Ecto neural progenitor cell (in vitro differentiated cells): ENCODE measurements at regions not wholly inside any gene's neighbourhood (a gene's known extent, or its start where the extent isn't known, plus 50 kb on each side); places are given as distances from the start of the nearest gene placed in this dataset.
"Not testable (repeated sequence)": the region's sequence is repeated elsewhere in the genome, so short reads cannot be mapped to it uniquely, and the experiment has no call there.

Experiments
- DNase-seq: peaks from one replicate; pipeline ENCODE4 v3.0.0-alpha.2; 2018; ENCODE audit warnings: low spot score

DNA sequence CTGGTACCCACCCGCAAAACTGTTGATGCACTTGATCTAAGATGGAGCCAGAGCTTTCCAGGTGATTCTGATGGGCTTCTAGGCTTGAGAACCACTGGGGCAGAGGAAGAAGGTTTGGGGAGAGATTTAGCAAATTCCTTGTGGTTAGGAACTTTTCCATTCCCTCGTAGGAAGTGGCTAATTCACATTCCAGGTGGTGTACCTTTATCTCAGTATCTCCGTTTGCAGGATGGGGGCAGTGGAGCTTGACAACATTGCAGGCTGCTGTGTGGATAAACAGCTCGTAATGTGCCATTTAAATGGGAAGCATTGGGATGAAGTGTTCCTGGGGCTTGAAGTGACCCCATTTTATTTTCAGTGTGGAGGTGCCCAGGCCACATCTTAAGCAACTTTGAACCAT lies 172.9 kb upstream of the IL12B start:
- no peak for DNase-seq

DNA sequence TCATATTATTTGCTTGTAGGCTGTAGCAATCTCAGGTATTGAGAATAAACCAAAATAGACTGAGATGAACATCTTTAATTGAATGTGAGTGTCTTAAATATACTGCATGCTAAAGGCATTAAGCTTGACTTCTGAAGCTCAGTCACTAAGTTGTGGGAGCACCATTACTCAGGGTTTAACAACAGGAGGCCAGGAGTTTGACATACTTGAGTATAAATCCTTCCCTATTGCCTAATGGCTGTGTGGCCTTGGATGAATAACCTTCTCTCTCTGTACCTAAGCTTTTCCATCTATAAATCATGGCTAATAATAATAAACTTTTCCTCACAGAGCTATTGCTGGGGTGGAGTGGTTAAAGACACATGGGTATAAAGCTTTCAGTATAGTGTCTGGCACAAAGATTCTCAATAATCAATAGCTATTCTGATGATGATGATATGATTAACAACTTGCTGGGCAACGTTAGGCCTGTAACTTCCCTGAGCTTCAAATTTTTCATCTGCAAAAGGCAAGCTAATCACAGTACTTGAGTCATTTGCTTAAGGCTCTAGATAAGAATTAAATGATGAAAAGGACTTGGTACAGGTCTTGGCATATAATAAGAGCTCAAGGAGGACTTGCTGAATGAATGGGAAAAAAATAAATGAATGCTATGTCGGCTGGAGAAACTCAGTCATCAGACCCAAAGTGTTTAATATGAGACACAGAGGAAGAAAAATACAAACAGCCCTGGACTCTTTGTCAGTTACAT lies 174.0 kb upstream of the IL12B start:
- no peak for DNase-seq

DNA sequence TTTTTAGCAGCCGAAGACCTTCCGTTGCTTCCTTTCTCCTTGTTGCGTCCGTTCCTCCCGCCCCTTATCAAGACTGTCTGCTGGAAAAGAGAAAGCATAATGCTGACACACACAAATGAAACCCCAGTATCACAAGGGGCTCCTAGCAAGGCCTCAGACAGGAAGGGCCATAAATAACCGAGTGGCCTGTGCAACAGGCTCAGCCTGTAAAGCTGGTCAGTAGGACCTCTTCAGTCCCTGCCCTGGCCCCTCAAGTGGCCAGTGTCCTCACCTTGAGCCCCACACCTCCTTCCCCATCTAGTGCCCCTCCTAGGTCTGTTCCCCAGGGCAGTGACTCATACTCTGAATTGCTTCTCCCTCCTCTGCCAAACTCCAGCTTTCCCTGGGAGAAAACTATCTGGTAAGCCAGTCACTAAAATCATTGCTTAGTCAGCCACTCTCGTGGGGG lies 174.6 kb upstream of the IL12B start:
- no peak for DNase-seq

DNA sequence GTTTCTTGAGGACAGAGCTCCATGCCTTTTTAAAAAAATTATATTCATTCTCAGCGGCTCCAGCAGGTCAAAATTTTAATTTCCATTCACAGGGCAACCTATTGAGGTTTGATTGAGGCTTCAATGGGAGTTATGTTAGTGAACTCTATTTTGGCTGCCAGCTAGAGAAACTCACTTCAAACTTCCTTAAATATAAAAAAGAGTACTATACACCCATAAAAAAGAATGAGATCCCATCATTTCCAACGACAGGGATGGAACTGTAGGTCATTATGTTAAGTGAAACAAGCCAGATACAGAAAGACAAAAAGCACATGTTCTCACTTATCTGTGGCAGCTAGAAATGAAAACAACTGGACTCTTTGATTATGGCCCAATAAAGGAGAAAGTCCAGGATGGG lies 176.8 kb upstream of the IL12B start:
- no peak for DNase-seq

DNA sequence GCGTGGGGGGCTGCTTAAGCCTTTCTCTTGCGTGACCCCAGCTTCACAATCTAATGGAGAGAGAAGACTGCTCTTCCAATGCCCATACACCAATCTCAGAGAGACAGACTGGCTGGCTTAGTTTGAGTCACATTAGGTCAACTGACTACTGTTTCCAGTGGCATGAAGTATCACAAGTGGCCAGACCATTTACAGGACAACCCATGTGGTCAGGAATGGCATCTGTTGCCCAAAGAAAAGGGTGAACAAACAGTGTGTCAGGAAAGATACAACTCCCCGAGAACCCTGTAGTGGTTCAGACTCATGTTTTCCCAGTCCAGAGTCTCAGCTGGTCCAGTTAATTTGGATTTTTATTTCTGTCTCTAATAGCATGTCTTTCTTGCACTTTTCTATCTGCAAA lies 177.4 kb upstream of the IL12B start:
- no peak for DNase-seq

DNA sequence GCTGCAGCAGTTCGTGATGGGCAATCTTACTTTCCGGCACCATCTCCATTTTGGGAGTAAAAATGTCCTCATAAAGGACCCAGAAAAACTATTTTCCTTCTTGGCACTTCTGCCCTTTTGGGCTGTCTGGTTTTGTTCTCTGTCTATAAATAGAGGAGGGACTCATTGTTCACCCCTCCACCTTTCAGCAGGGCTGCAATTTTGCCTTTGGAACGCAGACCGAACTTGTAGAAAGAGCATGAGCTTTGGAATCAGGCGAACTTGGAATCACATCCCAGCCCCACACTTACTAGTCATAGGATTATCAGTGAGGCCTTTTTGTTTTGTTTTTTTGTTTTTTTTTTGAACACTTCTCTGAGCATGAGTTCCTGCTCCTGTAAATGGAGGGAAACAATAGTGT lies 178.1 kb upstream of the IL12B start:
- no peak for DNase-seq

DNA sequence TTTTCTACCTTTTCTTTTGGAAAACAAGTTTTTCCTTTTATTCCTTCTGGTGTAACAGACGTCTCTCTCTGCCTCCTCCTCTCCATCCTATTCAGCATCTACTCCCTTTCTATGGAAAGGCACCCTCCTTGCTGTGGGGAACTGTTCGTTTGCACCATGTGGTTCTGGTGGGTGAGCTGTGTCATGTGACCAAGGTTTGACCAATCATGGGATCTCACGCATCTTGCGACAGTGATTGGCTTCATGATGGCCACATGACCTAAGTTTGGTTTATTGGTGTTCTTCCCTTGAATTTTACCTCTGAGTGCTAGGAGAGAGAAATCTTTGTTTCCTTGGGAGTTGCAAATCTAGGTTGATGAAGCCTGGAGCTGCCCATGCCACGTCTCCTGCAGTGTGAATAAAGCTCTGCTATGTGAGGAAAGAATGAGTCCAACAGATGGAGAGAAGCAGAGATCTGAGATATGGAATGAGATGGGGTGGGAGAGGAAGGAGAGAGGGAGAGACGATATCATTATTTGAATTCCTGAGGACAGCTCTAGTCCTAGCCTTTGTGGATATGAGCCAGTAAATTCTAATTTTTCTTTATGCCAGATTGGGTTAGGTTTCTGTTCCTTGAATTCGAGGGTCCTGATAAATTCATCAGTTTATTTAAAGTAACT lies 178.8 kb upstream of the IL12B start:
- DNase-seq = no peak

DNA sequence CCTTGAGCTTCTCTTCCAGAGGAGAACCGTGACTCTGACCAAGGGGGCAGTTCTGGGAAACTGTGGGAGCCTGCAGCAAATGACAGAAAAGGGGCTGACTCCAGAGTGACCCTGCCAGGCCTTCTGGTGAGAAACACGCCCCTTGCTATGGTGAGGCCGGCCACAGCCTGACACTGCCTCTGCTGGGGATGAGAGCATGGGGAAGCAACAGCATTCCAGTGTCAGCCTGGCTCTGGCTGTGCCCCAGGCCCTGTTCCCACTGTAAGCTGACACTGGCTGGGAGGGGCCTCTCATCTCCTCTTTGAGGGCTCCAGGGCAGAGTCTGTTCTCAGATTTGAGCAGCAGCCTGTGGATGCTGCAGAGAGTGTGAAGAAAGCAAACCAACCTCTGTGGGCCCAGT lies 180.0 kb upstream of the IL12B start:
- DNase-seq = peak; percentile 90

DNA sequence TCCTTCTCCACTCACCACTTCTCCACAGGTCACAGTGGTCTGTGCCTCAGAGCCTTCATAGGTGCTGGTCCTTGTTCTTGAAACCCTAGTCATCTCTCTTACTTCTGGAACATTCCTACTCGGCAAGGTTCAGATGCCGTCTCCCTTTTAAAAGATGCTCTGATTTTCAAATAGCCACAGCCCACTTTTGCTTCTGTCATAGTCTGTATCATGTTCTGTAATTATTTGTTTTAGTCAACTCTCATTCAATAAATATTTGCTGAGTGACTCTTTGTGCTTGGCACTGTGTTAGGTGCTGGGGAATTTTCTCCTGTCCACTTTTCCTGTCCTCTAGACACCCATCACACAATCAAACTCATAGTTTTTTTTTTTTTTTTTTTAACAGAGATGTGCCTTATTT lies 181.3 kb upstream of the IL12B start:
- DNase-seq = no peak

DNA sequence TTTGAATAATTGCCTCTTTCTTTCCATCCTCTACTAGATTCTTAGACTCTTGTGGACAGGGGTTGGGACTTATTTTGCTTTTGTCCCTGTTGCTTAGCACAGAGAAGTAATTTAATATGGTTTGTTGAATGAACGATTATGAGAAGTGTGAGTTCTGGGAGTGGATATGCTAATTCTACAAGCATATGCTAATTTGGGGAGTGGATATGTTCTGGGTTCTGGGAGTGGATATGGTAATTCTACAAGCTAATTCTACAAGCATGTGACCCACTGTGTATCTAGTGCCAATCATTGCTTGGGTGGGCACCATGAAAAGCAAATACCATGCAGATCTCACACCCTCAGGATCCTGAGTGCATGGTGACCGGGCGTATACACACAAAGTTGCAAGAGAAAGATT lies 181.8 kb upstream of the IL12B start:
- DNase-seq = no peak

DNA sequence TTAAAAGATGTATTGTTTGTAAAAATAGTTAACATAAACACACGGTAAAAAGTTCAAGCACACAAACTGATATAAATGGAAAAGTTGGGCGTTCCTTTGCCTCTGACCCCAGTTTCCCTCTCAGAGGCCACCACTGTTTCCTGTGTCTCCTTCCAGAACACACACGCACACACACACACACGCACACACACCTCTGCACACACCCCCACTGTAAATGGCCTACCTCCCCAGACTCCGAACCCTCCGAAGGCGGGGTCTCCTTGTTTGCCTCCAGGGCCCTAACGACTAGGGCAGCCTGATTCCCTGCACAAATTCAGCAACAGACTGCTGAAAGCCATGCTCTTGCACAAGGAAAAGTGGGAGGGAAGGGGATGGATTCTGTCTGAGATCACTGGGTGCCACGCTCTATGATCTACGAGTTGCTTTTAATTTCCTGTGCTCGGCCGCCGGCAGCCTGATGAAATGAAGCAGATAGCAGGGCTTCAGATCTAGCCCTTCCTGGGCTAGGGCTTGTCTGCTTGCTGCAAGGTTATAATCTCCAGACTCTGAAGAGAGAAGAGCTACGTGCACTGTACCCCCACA lies 184.0 kb upstream of the IL12B start:
- no peak for DNase-seq

DNA sequence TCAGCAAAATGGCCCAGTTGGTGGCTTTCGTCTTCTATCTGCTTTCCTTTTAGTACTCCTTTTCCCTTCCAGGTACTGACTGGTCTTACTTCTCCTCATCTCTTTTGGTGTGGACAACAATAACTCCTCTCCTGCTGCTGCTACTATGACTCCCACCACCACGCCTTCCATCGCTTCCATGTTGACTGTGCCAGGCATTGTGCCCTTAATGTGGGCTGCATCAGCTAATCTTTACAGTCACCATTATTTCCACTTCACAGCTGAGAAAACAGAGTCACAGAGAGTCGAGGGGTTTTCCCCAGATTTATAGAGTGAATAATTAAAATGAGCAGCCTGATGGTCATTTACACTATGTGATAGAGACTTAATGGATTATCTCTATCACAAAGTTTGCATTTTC lies 184.9 kb upstream of the IL12B start:
- DNase-seq = no peak

DNA sequence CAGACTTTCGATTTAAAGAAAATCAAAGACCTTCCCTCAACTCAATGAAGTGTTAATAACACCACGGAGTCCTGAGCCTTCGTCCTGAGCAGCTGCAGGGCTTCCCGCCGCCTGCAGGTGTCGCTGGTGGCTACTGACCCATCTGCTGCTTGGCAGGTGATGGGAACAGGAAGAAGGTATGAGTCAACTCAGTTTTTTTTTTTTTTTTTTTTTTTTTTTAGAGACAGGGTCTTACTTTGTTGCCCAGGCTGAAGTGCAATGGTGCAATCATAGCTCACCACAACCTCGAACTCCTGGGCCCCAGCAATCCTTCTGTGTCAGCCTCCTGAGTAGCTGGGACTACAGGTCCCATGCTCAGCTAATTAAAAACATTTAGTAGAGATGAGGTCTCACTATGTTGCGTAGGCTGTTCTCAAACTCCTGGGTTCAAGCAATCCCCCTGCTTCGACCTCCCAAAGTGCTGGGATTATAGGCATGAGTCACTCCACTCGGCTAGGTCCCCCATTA lies 185.7 kb upstream of the IL12B start:
- DNase-seq = peak; percentile 78

DNA sequence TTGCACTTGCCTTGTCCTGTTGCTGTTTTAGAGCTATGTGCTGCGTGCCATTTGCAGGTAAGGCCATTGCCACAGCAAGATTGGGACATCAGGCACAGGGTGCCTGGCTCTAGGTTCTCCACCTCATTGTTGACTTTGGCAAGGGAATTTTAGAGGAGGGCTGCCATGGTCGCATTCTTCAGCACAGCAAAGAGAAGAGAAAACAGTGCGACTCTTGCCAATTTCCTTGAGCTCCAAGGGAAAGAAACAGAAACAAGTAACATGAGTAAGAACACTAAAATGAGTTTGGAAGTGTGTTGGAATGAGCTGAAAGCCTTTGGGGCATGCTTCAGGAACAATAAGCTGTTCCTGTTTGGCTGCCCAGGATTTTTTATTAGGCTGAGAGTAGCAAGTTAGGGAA lies 188.1 kb upstream of the IL12B start:
- DNase-seq = no peak

DNA sequence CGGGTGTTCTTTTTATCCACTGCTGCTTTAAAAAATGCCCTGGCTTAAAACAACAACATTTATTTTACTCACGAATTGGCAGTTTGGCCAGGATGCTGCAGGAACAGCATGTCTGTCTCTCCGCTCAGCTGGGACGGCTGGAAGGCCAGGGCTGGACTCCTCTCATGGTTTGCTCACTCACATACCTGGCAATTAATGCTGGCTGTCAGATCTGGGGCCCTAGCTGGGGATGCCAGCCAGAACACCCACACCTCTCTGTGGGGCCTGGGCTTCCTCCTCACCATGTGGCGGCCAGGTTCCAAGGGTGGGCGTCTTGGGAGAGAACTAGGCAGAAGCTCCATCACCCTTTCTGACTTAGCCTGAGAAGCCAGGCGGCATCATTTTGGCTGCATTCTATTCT lies 189.1 kb upstream of the IL12B start:
- DNase-seq = no peak

DNA sequence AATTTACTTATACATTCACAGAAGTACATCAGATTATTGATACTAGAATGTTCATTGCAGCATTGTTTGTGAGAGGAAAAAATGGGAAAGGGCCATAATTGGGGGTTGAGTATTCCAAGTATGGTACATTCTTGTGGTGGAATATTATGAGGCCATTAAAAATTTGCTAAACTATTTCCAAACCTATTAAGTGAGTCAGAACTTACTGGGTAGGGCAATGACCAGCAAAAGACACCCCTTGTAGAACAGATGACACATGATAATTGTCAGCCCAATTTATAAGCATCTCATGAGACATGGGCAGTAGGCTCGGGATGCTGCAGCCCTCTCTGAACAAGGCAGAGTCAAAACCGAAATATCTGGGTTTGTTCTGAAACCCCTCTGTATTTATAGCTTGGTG lies 192.6 kb upstream of the IL12B start:
- no peak for DNase-seq

DNA sequence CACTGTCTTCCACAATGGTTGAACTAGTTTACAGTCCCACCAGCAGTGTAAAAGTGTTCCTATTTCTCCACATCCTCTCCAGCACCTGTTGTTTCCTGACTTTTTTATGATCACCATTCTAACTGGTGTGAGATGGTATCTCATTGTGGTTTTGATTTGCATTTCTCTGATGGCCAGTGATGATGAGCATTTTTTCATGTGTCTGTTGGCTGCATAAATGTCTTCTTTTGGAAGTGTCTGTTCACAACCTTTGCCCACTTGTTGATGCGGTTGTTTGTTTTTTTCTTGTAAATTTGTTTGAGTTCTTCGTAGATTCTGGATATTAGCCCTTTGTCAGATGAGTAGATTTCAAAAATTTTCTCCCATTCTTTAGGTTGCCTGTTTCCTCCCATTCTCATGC lies 194.0 kb upstream of the IL12B start:
- not testable (repeated sequence) for DNase-seq

DNA sequence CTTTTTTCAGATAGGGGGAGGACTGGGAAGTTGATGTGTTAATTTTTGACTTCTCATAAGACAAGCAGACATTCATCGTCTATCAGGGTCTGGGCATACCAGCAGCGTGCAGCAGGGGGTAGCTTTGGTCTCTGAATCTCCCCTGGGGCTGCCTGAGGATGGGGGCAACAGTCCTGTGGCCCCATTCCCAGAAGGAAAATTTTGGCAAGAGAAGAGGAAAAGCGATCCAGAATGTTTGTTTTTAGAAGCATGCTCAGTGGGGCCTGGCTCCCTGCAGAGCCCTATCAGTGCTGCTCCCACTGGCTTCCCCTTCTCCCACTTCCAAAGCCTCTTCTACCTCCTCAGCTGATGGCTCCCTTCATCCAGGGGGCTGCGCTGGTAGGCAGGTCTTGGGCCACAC lies 194.8 kb upstream of the IL12B start:
- no peak for DNase-seq

DNA sequence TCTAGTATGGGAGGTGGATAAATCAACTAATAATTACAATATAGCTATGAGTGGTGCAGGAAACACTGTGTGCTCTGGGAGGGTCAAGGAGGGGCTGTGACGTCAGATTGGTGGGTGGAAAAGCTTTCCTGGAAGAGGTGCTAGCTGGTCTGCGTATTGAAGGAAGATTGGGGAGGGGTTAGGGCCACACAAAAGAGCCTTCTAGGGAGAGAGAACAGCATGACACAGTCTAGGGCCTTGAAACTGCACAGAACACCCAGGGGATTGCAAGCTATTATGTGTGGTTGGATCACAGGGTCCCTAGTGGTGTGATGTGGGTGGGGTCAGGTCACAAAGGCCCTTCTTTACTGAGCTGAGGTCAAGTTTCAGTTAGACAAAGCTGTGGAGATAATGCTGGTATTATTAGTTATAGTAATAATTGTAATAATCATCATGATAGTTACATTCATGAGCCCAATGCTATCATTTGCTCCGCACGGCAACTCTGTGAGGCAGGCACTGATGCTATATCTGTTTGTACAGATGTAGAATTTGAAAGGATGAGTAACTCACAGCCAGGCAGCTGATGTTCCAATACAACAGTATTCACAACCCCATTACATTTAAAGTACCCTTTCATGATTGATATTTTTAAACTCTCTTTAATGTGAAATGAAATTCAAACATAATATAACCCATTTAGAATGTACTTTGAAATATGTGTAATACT lies 197.4 kb upstream of the IL12B start:
- no peak for DNase-seq

DNA sequence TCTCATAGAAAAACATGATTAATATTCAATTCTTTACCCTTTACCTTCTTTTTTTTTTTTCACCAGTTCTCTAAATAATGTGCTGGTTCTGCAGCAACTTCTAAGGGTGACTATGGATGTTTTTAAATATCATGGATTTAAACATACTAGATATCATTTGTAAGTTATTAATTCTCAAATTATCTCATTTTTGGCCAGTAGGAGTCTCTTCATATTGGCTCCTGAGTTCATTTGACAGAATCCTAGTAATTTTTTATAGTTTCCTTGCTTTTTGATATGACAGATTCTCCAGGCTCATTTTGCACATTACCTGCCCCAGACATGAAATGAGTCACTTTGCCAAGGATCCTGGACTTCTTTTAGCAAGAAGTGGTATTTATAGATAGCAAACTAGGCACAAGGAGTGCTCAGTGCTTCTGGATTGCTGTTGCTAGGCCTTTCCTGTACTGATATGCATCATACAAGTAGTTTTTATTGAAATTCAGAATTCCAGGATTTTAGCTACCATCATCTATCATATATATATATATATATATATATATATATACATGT lies 201.3 kb upstream of the IL12B start:
- DNase-seq = no peak

DNA sequence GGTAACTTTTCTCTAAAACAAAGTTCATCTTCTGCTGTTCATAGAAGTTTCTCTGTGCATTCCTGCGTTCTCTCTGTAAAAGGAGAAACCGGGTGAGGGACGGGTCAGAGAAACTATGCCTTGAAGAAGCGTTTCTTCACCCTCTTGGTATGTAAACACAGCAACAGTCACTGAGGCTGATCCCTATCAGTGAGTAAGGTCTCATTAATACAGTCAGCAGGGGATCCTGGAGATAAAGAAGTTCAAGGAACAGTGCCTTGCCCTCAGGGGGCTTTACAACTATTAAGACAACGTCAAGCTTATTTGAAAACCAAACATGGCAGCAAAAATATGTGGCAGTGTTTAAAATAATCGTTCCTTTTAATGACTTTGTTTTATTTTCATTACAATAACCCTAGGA lies 202.9 kb upstream of the IL12B start:
- no peak for DNase-seq

DNA sequence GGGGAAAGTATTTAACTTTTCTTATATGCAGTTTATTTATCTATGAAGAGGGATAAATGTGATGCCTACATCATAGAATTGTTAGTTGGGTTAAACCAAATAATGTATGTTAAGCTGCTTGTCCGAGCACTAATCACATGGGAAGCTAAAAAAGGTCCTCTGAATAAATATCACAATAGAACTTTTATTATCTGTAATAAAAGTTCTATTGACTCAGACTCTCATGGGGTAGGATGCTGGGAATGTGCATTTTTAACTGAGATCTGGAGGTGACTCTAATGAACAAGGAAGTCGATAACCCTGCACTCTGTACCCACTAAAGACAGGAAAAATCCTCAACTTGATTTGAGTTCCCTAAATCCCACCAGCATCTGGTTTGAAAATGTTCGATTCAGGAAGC lies 205.9 kb upstream of the IL12B start:
- no peak for DNase-seq

DNA sequence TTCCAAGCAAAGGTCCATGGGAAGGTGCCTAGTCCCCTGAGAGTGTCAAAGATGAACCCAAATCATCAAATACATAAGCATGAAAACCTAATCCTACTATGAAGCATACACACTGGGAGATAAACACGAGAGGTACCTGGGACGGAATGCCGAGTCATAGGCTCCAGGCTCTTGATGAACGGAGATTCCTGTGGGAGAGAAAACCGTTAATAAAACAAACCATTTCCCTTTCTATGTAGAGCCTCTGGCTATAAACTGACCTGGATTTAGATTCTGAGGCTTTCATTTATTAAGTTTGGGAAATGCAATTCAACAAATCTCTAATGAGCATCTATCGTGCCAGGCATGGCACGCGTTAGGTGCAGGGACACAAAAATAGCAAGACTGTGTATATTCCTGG lies 206.4 kb upstream of the IL12B start:
- no peak for DNase-seq
